ENCODE measurements at regions not wholly inside any gene's neighbourhood (a gene's known extent, or its start where the extent isn't known, plus 50 kb on each side); places are given as distances from the start of the nearest gene placed in this dataset.

DNA sequence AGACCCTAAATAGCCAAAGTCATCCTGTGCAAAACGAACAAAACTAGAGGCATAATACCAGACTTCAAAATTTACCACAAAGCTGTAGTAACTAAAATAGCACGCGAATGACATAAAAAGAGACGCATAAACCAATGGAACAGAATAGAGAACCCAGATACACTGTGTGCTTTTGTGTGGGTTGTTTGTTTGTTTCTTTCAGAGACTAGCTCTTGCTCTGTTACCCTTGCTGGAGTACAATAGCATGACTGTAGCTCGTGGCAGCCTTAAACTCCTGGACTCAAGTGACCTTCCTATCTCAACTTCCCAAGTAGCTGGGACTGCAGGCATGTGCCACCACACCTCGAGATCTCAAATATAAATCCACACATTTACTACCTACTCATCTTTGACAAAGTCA is 1314.6 kb upstream of the GBE1 start:
- DNase-seq: no peak

DNA sequence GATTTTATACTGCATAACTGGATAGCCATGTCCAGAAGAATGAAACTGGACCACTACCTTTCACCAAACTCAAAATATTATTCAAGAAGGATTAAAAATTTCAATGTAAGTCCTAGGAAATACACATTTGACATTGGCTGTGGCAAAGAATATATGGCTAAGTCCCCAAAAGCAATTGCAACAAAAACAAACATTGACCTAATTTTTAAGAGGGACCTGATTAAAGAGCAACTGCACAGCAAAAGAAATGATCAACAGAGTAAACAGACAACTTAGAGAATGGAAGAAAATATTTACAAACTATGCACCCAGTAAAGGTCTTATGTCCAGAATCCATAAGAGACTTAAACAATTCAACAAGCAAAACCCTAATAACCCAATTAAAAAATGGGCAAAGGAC is 1313.0 kb upstream of the GBE1 start:
- DNase-seq: no peak

DNA sequence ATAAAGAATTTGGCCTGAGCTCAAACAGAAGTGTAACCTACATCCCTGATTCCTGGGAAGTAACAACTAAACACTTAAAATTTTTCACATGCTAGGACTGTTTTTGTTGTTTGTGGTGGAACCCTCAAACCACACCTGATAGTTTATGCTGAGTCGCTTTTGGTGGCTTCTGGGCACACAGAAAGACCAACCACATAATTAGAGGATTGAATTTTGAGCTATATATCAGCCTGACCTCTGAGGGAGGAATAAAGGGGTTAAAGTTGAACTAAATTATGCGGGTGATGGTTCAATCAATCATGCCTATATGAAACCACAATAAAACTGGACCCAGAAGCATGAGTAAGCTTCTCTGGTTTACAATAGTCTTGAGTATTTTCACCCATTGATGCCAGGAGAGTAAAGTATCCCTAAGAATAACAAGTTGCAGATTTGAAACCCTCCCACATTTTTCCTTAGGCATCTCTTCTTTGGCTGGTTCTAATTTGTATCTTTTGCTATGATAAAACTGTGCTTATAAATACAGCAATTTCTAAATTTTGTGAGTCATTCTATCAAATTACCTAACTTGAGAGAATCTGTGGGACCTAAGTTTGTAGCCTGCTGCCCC is 1304.5 kb upstream of the GBE1 start:
- no peak for DNase-seq

GRCh38 chr3:83063446-83063845 is 1302.0 kb upstream of the GBE1 start:
- DNase-seq: no peak

- DNase-seq: no peak
These were observed 1287.1 kb upstream of the GBE1 start for GRCh38 chr3:83048556-83048955.

DNA sequence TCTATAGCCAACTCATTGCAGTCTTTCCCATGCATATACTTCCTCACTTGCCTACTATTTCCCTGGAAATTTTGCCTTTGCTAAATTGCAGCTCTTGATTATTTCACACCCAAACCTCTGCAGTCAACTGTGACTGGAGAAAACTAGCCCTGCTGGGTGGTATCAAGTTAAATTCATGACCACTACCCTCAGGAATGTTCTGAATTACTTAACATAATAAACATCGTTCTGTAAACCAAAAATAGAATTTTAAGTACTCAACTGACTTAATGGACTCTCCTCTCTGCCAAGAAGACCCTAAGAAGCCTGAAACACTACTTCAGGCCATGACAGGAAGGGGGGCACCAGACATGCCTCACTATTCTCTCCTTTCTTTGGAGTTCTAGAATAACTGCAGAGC is 1278.0 kb upstream of the GBE1 start:
- no peak for DNase-seq

DNA sequence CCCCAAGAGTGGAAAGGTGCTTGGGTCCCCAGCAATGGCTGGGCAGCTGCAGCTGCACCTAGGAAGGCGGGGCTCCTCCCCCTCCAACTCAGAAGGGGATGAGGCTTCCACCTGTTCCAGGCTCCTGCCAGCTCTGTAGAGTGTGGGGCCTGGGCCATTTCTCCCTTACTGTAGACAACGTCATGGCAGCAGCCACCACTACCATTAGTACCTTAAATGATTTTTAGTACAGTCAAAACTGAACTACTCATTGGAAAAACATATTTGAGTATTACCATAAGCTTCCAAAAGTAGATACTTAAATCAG is 1274.2 kb upstream of the GBE1 start:
- DNase-seq: no peak

DNA sequence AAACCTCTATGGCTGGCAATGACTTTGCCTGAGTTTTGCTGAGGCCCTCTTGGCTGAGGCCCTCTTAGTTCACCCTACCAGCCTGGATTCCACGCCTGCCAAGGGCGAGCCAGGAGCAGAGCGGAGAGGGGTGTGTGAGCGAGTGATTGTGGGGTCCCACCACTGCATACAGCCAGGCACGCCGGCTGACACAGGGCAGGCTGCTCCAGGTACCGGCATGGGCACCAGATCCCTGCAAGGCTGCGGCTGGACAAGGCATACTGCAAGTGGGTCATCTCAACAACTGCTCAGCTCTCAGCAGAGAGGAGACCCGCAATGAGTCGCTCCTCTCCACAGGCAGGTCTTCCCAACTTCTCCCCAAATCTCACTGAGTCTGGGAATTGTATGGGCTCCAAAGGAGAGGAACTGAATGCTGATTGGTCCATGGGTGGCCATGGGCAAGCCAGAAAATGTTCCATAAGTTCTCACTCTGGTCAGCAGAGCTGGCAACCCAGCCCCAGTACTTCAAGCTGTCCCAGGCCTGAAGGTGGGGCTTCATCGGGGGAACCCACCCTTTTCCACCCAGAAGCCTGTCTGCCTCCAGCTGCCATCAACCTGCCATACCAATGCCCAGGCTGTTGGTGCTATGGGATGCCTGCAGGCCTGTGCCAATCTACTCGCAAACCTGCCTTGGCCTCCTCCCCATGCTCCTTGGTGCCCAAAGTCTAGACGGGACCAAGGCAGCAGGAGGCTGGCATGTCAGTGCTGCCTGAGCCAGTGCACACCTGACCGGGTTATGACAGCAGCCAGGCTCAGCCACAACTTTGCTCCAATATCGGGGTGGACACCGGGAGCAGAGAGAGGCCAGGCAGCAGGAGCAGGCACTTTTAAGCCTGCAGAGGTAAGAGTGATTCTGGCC is 1273.6 kb upstream of the GBE1 start:
- DNase-seq: no peak

- no peak for DNase-seq
These were observed 1271.7 kb upstream of the GBE1 start for GRCh38 chr3:83033133-83033532.

DNA sequence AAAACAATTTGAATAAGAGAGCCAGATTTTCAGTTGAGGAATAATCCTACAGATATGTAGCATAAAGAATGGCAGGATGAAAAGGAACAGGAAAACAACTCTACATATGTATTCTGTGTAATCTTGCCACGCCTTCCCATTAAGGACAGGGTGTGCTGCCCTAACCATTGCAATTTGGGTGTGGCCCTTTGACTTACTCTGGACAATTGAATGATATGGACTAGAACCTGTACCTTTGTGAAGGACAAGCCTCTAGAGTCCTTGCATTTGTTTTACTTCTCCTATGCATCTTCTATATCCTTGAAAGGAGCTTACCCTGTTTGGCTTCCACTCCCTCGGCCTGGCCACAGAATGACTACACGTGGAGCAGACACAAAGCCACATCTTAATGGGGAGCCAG is 1261.6 kb upstream of the GBE1 start:
- DNase-seq: no peak

DNA sequence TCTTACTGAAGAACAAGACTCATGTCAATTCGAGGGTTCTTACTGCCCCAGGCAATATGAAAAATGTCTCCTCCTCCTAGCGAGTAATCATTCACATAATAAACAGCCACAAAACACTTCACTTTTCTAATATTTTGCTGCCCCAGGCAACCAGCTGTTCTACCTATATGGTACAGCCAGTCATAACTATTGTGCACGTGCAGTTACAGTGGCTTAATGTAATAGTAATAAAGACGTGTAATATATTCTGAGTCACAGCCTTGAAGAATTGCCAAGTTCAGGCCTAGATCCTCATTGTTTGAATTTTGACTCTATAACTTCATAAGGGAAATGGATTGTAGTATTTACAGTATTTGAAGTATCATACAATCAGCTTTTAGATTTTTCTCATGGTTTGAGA is 1250.0 kb upstream of the GBE1 start:
- DNase-seq: peak; percentile 26

- no peak for DNase-seq
These were observed 1242.5 kb upstream of the GBE1 start for GRCh38 chr3:83003917-83004316.

GRCh38 chr3:83002869-83003445 is 1241.5 kb upstream of the GBE1 start:
- peak; percentile 62 for DNase-seq

- DNase-seq: no peak
These were observed 1238.3 kb upstream of the GBE1 start for GRCh38 chr3:82999777-83000176.

GRCh38 chr3:82978368-82978767 is 1216.9 kb upstream of the GBE1 start:
- DNase-seq: no peak

DNA sequence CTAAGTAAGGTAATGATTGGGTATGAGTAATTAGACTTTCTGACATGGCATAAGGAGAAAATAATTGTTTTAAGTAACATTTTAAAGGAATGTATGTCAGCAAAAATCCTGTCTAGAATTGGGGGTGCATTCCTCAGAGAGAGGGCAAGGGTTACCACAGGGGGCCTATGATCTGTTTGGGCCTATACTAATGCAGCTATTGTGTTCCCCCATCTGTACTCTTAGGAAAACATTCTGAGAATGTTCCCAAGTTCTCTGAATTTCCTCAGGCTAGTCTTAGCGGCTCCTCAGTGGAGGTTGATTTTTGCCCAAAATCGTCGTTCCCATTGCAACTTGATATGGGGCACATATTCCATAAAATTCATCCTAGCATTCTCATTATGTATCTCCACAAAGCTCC is 1216.4 kb upstream of the GBE1 start:
- no peak for DNase-seq

DNA sequence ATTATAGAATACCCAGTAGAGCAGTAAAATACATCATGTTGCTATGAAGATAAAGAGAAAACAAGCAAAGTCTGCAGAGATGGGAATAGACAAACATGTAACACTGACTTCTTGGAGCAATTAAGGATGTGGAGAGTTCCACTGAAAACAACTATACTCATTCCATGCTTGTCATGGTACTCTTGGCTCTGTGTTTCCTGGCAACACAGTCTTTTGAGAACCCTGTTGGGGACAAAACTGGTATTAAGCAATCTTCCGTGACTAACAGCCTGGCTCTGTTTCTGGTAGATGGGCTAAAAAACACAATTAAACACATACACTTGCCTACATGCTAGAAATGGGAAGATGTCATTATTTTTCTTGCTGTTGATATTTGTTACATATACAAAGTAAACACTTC is 1212.3 kb upstream of the GBE1 start:
- no peak for DNase-seq

DNA sequence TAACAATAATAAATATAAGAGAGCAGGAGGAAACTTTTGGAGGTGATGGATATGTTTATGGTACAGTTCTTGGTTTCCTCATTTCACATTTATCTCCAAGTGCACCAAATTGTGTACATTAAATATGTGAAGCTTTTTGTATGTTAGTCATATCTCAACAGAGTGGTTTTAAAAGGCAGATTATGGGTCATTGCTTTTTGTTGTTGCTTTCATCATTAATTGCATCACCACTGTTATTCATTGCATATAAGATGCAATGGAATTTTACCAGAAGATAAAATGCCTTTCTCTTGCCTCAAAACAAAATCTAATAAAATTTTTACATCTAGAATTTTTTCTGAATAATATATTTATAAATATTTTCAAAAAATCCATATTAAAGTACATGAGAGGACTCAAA is 1198.9 kb upstream of the GBE1 start:
- DNase-seq: no peak

GRCh38 chr3:82957696-82958095 is 1196.3 kb upstream of the GBE1 start:
- DNase-seq: no peak

DNA sequence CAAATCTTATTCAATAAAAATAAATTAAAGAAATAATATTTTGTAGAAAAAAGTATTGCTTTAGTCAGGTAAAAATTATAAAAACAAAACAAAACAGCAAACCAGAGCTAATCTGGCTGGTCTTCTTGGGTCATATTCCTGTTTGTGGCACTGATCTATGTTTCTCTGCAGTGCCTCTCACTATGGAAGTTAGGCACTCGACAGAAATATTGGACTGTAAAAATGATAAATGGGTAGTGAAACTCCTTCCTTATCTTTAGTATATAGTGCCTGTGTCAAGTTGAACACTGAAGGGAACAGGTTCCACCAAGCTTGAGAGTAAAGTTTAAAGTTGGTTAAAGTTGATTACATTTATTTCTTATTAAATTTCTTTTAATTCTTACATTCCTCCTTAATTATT is 1195.6 kb upstream of the GBE1 start:
- no peak for DNase-seq

GRCh38 chr3:82954486-82954885 is 1193.0 kb upstream of the GBE1 start:
- no peak for DNase-seq

GRCh38 chr3:82942041-82942440 is 1180.6 kb upstream of the GBE1 start:
- DNase-seq: no peak

DNA sequence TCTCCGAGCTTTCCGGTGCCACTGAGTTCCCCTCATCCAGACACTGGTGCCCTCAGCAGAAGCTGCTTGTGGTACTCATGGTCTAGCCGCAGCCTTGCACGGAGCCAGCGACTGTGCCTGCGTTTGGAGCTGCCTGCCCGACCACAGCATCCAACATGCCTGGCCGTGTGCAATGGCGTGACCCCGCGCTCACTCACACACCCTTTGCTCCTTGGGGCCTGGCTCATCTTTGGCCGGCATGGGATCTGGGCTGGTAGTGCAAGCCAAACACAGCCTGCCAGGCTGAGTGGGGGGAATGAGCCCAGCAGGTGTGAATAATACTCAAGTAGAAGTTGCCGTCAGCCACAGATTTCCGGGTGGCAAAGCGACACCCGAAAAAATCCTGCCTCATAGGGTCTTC is 1178.7 kb upstream of the GBE1 start:
- DNase-seq: no peak

GRCh38 chr3:82939491-82940097 is 1178.1 kb upstream of the GBE1 start:
- no peak for DNase-seq
